ENCODE measurements at regions not wholly inside any gene's neighbourhood (a gene's known extent, or its start where the extent isn't known, plus 50 kb on each side); places are given as distances from the start of the nearest gene placed in this dataset.

GRCh38 chr9:28135549-28135948 is 562.3 kb upstream of the C9orf72 start:
- TF ChIP-seq POLR2AphosphoS2 (IDR thresholded peaks at IDR 0.05; ENCODE audit: low read depth, low read length): no peak
- TF ChIP-seq CREB1 (IDR thresholded peaks at IDR 0.05; ENCODE audit: low read depth): no peak
- no peak for TF ChIP-seq MTA2 (IDR thresholded peaks at IDR 0.05; ENCODE audit: low read depth)
- TF ChIP-seq YBX1 (IDR thresholded peaks at IDR 0.05): no peak
- TF ChIP-seq EP300 (IDR thresholded peaks at IDR 0.05; ENCODE audit: borderline replicate concordance in 1 of 2, control insufficient read depth in 1 of 2, low read depth in 2 of 2, low read length in 2 of 2): no peak
- no peak for TF ChIP-seq TARDBP (IDR thresholded peaks at IDR 0.05; ENCODE audit: borderline replicate concordance)
- no peak for TF ChIP-seq SPI1 (IDR thresholded peaks at IDR 0.05; ENCODE audit: borderline replicate concordance, insufficient read depth, low read depth, low read length)
- TF ChIP-seq PML (IDR thresholded peaks at IDR 0.05; ENCODE audit: low read length): no peak
- no peak for TF ChIP-seq EGR1 (IDR thresholded peaks at IDR 0.05; ENCODE audit: borderline replicate concordance in 1 of 2, low read depth in 2 of 2, low read length in 2 of 2)
- no peak for TF ChIP-seq USF1 (IDR thresholded peaks at IDR 0.05; ENCODE audit: borderline replicate concordance, extremely low read length, insufficient read depth, low read depth, low read length)
- TF ChIP-seq, protein P1, sequence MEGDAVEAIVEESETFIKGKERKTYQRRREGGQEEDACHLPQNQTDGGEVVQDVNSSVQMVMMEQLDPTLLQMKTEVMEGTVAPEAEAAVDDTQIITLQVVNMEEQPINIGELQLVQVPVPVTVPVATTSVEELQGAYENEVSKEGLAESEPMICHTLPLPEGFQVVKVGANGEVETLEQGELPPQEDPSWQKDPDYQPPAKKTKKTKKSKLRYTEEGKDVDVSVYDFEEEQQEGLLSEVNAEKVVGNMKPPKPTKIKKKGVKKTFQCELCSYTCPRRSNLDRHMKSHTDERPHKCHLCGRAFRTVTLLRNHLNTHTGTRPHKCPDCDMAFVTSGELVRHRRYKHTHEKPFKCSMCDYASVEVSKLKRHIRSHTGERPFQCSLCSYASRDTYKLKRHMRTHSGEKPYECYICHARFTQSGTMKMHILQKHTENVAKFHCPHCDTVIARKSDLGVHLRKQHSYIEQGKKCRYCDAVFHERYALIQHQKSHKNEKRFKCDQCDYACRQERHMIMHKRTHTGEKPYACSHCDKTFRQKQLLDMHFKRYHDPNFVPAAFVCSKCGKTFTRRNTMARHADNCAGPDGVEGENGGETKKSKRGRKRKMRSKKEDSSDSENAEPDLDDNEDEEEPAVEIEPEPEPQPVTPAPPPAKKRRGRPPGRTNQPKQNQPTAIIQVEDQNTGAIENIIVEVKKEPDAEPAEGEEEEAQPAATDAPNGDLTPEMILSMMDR (IDR thresholded peaks at IDR 0.05 in 2 of 3, conservative IDR thresholded peaks at IDR 0.05 in 1 of 3; ENCODE audit: control insufficient read depth in 2 of 3, extremely low read depth in 1 of 3, insufficient read depth in 1 of 3, low read depth in 3 of 3, low read length in 3 of 3): no peak
- TF ChIP-seq ATF2 (IDR thresholded peaks at IDR 0.05; ENCODE audit: low read length): no peak
- TF ChIP-seq YY1 (IDR thresholded peaks at IDR 0.05; ENCODE audit: low read depth, low read length): no peak
